Neural progenitor cell (in vitro differentiated cells): ENCODE measurements at regions not wholly inside any gene's neighbourhood (a gene's known extent, or its start where the extent isn't known, plus 50 kb on each side); places are given as distances from the start of the nearest gene placed in this dataset.

Experiments used
- DNase-seq: peaks from one replicate; pipeline ENCODE4 v3.0.0-alpha.2; 2016; ENCODE audit warnings: low spot score
- H2AFZ ChIP-seq: fragments of 200-600 bp; sonication (generic); replicated peaks from 2 replicates; pipeline ENCODE4 v1.6.1; 2016; ENCODE audit warnings: antibody characterized with exemption
- H3F3A ChIP-seq: fragments of 200-600 bp; sonication (generic); 2 replicates; pipeline ENCODE4 v1.6.1; 2016; ENCODE audit warnings: antibody characterized with exemption, low read depth
- H3K27ac ChIP-seq: fragments of 200-600 bp; sonication (generic); 2 replicates; pipeline ENCODE4 v1.5.1; 2016; ENCODE audit warnings: mild to moderate bottlenecking
- H3K27me3 ChIP-seq: fragments of 200-600 bp; sonication (generic); 2 replicates; pipeline ENCODE4 v1.6.1; 2016; ENCODE audit warnings: mild to moderate bottlenecking, moderate library complexity
- H3K36me3 ChIP-seq: fragments of 200-600 bp; sonication (generic); 2 replicates; pipeline ENCODE4 v1.5.1; 2016
- H3K4me1 ChIP-seq: fragments of 200-600 bp; sonication (generic); 2 replicates; pipeline ENCODE4 v1.6.1; 2016; ENCODE audit warnings: mixed run types
- H3K4me2 ChIP-seq: fragments of 200-600 bp; sonication (generic); 2 replicates; pipeline ENCODE4 v1.6.1; 2016
- H3K4me3 ChIP-seq: fragments of 200-600 bp; sonication (generic); 2 replicates; pipeline ENCODE4 v1.5.1; 2016
- H3K79me2 ChIP-seq: fragments of 200-600 bp; sonication (generic); 2 replicates; pipeline ENCODE4 v1.6.1; 2016; ENCODE audit warnings: low read depth
- H3K9ac ChIP-seq: fragments of 200-600 bp; sonication (generic); 2 replicates; pipeline ENCODE4 v1.6.1; 2016
- H3K9me3 ChIP-seq: fragments of 200-600 bp; sonication (generic); 2 replicates; pipeline ENCODE4 v1.5.1; 2016; ENCODE audit warnings: low read depth
- H4K20me1 ChIP-seq: fragments of 200-600 bp; sonication (generic); 2 replicates; pipeline ENCODE4 v1.6.1; 2016; ENCODE audit warnings: low read depth
- H3K27ac Mint-ChIP-seq: 3 replicates; pipeline ENCODE4 v1.8.0; 2021; ENCODE audit warnings: mixed read lengths
- H3K27me3 Mint-ChIP-seq: 2 replicates; pipeline ENCODE4 v1.8.0; 2022; ENCODE audit warnings: low read depth, mild to moderate bottlenecking, inconsistent platforms, moderate library complexity, mixed read lengths; ENCODE audit not compliant: insufficient read depth
- H3K36me3 Mint-ChIP-seq: 3 replicates; pipeline ENCODE4 v1.8.0; 2021; ENCODE audit warnings: mixed read lengths
- H3K4me1 Mint-ChIP-seq: 3 replicates; pipeline ENCODE4 v1.8.0; 2021; ENCODE audit warnings: mixed read lengths
- H3K4me3 Mint-ChIP-seq: 3 replicates; pipeline ENCODE4 v1.8.0; 2021; ENCODE audit warnings: mild to moderate bottlenecking, moderate library complexity, mixed read lengths
- H3K9me3 Mint-ChIP-seq: 3 replicates; pipeline ENCODE4 v1.8.0; 2020; ENCODE audit warnings: mixed read lengths
- EZH2 ChIP-seq: fragments of 200-600 bp; sonication (generic); IDR thresholded peaks from 2 replicates; pipeline ENCODE4 v1.6.1; 2017; ENCODE audit warnings: antibody characterized with exemption, mild to moderate bottlenecking, moderate library complexity
- EZH2phosphoT487 ChIP-seq: fragments of 200-600 bp; sonication (generic); IDR thresholded peaks from 2 replicates; pipeline ENCODE4 v1.6.1; 2017; ENCODE audit warnings: antibody characterized with exemption
- TF ChIP-seq, protein P1 (sequence below): fragments of 200-600 bp; sonication (generic); IDR thresholded peaks from 2 replicates; pipeline ENCODE4 v1.5.1; 2017; ENCODE audit warnings: antibody characterized with exemption, mild to moderate bottlenecking

- peaks cover 2% of the 10 kb centered on the region for H3K27me3 Mint-ChIP-seq
- no peak overlapping the region for H3K4me3 ChIP-seq
- H3K4me3 Mint-ChIP-seq, result no peak overlapping the region
- H3K79me2 ChIP-seq, result no peaks in the 10 kb centered on the region
- no peak overlapping the region for H2AFZ ChIP-seq
- no peaks in the 10 kb centered on the region for H3K36me3 ChIP-seq
- H3K4me1 ChIP-seq, result no peaks in the 10 kb centered on the region
- H3K27ac ChIP-seq, result no peak overlapping the region
- no peaks in the 10 kb centered on the region for H3K9me3 ChIP-seq
- H3K27ac Mint-ChIP-seq, result no peak overlapping the region
- no peaks in the 10 kb centered on the region for H4K20me1 ChIP-seq
- H3K9me3 Mint-ChIP-seq, result peaks cover 12% of the 10 kb centered on the region
- no peaks in the 10 kb centered on the region for H3K36me3 Mint-ChIP-seq
- H3K4me1 Mint-ChIP-seq, result no peaks in the 10 kb centered on the region
- H3F3A ChIP-seq, result no peaks in the 10 kb centered on the region
- no peak overlapping the region for H3K4me2 ChIP-seq
- H3K9ac ChIP-seq, result no peak overlapping the region
- TF ChIP-seq EZH2phosphoT487 (no peak), EZH2 (no peak)
- TF ChIP-seq, protein P1, sequence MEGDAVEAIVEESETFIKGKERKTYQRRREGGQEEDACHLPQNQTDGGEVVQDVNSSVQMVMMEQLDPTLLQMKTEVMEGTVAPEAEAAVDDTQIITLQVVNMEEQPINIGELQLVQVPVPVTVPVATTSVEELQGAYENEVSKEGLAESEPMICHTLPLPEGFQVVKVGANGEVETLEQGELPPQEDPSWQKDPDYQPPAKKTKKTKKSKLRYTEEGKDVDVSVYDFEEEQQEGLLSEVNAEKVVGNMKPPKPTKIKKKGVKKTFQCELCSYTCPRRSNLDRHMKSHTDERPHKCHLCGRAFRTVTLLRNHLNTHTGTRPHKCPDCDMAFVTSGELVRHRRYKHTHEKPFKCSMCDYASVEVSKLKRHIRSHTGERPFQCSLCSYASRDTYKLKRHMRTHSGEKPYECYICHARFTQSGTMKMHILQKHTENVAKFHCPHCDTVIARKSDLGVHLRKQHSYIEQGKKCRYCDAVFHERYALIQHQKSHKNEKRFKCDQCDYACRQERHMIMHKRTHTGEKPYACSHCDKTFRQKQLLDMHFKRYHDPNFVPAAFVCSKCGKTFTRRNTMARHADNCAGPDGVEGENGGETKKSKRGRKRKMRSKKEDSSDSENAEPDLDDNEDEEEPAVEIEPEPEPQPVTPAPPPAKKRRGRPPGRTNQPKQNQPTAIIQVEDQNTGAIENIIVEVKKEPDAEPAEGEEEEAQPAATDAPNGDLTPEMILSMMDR, result no peak
- H3K27me3 ChIP-seq, result no peaks in the 10 kb centered on the region
- no peak for DNase-seq
Measured at GRCh38 chr5:155167736-155168135, 154.2 kb downstream of the KIF4B start.

- Histone ChIP-seq H3F3A (no peaks in the 10 kb centered on the region), H3K27me3 (no peaks in the 10 kb centered on the region), H3K27ac (no peak overlapping the region), H3K4me3 (no peak overlapping the region), H3K4me1 (no peaks in the 10 kb centered on the region), H4K20me1 (no peaks in the 10 kb centered on the region), H3K4me2 (no peak overlapping the region), H3K9me3 (no peaks in the 10 kb centered on the region), H3K9ac (no peak overlapping the region), H3K79me2 (no peaks in the 10 kb centered on the region), H3K36me3 (no peaks in the 10 kb centered on the region), H2AFZ (no peak overlapping the region)
- Mint-ChIP-seq H3K27me3 (peaks cover 4% of the 10 kb centered on the region), H3K9me3 (peaks cover 3% of the 10 kb centered on the region), H3K36me3 (no peaks in the 10 kb centered on the region), H3K27ac (no peak overlapping the region), H3K4me1 (no peaks in the 10 kb centered on the region), H3K4me3 (no peak overlapping the region)
- DNase-seq, result no peak
- TF ChIP-seq, protein P1, result no peak
- TF ChIP-seq EZH2, result no peak
- no peak for TF ChIP-seq EZH2phosphoT487
Measured at GRCh38 chr5:155181542-155181941, 168.0 kb downstream of the KIF4B start.

GRCh38 chr5:155189476-155189875 is 175.9 kb downstream of the KIF4B start:
- Mint-ChIP-seq H3K27me3 (peaks cover 4% of the 10 kb centered on the region), H3K27ac (no peak overlapping the region), H3K9me3 (no peaks in the 10 kb centered on the region), H3K4me3 (no peak overlapping the region), H3K36me3 (no peaks in the 10 kb centered on the region), H3K4me1 (peaks cover 8% of the 10 kb centered on the region)
- H3K9me3 ChIP-seq, result no peaks in the 10 kb centered on the region
- TF ChIP-seq, protein P1, result no peak
- TF ChIP-seq EZH2 (no peak), EZH2phosphoT487 (no peak)
- H3K36me3 ChIP-seq, result no peaks in the 10 kb centered on the region
- no peak overlapping the region for H2AFZ ChIP-seq
- no peak overlapping the region for H3K9ac ChIP-seq
- peaks cover 12% of the 10 kb centered on the region for H3F3A ChIP-seq
- no peaks in the 10 kb centered on the region for H3K79me2 ChIP-seq
- DNase-seq, result peak; percentile 62
- no peak overlapping the region for H3K4me3 ChIP-seq
- H3K4me2 ChIP-seq, result peak overlapping the region; percentile 35
- no peaks in the 10 kb centered on the region for H3K27me3 ChIP-seq
- H3K4me1 ChIP-seq, result peaks cover 14% of the 10 kb centered on the region
- no peak overlapping the region for H3K27ac ChIP-seq
- H4K20me1 ChIP-seq, result no peaks in the 10 kb centered on the region
